ENCODE measurements at regions not wholly inside any gene's neighbourhood (a gene's known extent, or its start where the extent isn't known, plus 50 kb on each side); places are given as distances from the start of the nearest gene placed in this dataset.
"Not testable (repeated sequence)": the region's sequence is repeated elsewhere in the genome, so short reads cannot be mapped to it uniquely, and the experiment has no call there.

DNA sequence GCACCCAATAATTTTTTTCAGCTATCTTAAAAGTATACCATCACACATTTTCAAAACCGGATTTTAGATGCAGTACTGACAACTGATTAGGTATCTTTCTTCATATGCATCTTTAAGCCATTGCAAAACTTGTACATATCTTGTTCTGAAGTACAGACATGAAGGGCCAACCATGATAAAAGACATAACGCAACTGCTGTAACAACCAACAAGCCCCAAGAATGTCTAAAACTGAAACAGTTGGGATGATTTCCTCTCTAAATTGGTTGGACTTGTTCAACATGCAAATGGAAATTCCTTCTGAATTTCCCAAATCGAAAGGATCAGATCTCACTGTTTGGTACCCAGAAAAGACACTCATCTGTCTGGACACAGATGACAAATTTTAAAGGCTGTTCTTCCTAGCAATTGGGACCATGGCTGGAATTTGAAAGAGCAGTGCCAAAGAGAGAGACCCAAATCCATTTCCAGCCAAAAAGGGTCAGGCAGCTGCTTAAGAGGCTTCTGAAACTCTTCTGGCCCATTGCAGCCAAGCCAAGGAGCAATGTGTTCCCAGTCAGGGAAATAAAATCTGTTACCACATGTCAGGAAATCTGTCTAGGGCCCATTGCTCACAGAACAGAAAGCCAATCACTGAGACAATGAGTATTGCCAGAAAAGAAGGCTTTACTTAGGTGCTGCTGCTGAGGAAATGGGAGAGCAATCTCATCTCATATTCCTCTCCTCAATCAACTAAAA lies 1122.4 kb upstream of the USP15 start:
- DNase-seq = no peak

GRCh38 chr12:61138415-61138759 lies 1121.8 kb upstream of the USP15 start:
- DNase-seq = no peak

- DNase-seq = no peak
These were observed 1098.2 kb upstream of the USP15 start for GRCh38 chr12:61161961-61162360.

DNA sequence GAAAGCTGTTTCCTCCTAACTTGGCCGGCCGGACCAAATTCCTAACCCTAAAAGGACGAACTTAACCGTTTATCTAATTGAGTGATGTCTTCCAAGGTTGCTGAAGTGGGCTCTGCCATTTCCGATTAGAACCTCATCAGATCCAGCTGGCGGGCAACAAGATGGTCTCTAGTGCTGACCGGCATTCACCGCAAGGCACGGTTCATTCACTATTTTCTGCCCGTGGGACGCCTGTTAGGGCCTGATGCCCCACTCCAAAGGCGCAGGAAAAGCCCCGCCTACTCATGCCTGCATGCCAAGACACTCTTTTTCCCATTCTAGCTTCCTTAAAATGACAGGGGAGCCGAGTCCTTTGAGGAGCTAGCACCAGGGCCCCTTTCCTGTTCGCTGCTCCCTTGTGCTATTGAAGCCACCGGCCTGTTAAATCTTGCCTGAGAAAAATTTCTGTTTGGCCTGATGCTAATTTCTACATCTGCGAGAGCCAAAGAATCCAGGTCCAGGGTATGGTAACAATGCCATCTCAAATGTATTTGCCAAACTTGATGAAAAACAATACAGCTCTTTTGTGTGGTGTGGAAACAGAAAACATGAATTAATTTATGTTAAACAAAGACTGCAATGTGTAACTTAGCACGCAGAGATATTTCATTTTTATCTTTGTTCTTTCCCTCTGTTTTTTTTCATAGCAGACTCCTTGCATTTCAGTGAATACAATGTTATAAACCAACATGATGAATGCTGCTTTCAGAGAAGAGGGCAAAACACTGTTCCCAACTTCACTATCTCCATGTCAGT lies 1071.2 kb upstream of the USP15 start:
- no peak for DNase-seq

- DNase-seq = no peak
These were observed 1046.6 kb upstream of the USP15 start for GRCh38 chr12:61213646-61214045.

GRCh38 chr12:61220337-61220736 lies 1039.9 kb upstream of the USP15 start:
- no peak for DNase-seq

GRCh38 chr12:61232040-61232439 lies 1028.2 kb upstream of the USP15 start:
- DNase-seq = no peak

DNA sequence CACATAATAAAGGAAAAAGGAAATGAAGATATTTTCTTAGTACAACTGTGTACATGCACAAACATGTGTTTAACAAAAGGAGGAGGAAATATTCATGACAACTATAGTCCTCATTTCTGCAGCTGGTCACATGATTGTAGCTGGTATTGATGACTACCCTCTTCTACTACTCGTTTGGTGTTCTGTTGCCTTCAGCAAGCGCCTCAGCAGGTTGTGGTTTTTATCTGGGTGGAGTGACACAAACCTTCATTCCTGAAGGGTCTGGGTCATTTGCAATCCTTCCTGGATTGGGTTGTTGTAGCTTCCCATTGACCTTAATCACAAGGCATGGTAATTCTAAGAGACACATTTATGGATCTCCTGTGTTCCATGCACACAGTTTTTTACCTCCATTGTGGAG lies 1009.9 kb upstream of the USP15 start:
- no peak for DNase-seq

GRCh38 chr12:61251076-61251475 lies 1009.1 kb upstream of the USP15 start:
- DNase-seq = no peak

DNA sequence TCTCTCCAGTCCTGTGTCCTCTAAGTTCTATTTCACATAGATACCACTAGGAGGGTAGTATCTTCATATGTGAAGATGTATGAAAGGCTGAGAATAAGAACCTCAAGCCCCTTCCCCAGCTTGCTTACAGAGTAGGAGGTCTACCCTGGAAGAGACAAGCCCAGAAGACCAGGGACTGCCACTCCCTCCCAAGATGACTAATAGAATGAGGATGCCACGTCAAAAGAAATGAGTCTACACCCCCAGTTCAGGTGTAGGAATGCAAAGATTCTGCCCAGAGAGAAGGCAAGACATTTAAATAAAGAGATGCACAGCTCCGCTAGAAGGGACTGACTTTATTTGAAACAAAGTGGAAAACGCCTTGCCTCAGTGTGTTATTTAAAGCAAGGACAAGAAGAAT lies 1006.0 kb upstream of the USP15 start:
- no peak for DNase-seq

DNA sequence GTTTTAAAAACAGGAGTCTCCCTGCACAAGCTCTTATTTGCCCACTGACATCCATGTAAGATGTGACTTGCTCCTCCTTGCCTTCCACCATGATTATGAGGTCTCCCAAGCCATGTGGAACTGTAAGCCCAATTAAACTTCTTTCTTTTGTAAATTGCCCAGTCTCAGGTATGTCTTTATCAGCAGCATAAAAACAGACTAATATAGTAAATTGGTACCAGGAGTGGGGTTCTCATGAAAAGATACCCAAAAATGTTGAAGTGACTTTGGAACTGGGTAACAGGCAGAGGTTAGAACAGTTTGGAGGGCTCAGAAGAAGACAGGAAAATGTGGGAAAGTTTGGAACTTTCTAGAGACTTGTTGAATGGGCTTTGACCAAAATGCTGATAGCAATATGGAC lies 995.9 kb upstream of the USP15 start:
- not testable (repeated sequence) for DNase-seq

GRCh38 chr12:61267474-61267873 lies 992.7 kb upstream of the USP15 start:
- DNase-seq = no peak

- DNase-seq = no peak
These were observed 987.8 kb upstream of the USP15 start for GRCh38 chr12:61272441-61272840.

DNA sequence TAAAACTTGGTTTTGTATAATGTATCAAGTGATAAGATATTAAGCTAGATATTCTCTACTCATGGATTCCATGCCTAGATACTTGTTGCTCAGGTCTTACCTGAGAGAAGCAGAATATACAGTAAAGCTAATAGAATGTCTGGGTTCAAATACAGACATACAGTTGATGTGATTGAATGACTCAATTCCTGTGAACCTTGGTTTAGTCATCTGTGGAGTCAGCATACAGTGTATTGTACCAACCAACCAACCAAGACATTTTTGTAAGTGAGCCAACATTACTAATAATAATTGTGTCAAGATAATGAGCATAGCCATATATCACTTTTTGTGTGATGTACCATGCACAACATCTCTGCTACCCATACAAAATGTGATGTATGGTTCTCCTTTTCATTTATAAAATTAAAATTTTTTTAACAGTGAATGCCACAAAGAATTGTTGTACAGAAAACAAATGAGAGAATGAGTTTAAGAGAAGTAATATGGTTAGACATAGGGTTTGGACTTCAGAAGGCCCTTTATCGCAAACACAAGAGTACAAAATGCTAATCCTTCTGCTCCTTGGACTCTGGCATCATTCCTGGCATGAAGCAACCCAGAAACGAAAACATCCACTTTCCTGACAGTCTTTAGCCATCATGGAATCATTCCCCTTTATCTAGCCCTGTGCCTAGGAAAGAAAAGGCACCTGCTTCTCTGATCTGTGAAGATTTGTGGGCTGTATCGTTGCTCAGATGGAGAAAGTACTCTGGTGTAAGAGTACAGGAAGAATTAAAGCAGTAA lies 977.2 kb upstream of the USP15 start:
- DNase-seq = no peak

GRCh38 chr12:61290473-61290872 lies 969.7 kb upstream of the USP15 start:
- no peak for DNase-seq

DNA sequence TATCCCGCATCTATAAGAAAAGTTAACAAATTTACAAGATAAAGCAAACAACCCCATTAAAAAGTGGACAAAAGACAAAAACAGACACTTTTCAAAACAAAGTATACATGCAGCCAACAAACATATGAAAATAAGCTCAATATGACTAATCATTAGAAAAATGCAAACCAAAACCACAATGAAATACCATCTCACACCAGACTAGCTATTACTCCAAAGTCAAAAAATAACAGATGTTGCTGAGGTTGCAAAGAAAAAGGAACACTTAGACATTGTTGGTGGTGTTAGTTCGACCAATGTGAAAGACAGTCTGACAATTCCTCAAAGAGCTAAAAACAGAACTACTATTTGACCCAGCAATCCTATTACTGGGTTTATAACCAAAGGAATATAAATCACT lies 968.6 kb upstream of the USP15 start:
- DNase-seq = no peak

DNA sequence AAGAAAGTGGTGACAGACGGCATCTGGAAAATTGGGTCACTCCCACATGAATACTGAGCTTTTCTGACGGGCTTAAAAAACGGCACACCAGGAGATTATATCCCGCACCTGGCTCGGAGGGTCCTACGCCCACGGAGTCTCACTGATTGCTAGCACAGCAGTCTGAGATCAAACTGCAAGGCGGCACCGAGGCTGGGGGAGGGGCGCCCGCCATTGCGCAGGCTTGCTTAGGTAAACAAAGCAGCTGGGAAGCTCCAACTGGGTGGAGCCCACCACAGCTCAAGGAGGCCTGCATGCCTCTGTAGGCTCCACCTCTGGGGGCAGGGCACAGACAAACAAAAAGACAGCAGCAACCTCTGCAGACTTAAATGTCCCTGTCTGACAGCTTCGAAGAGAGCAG lies 966.2 kb upstream of the USP15 start:
- DNase-seq = not testable (repeated sequence)

- no peak for DNase-seq
These were observed 958.4 kb upstream of the USP15 start for GRCh38 chr12:61301817-61302216.

DNA sequence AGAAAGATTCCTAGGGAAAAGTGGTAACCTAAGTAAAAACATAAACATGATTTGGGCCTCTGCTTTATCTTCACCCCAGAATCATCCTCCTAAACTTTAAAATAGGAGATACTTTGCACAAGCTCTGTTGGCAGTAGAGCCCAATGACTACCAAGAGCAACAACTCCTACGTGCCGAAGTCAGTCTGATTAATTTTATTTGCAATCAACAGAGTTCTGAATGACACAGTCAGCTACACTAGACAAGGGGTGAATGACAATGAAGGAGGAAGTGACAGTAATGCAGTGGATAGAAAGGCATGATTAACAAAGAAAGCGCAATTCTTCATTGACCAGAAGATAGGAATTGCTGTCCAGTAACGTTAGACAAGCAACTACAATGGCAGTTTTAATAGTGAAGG lies 957.9 kb upstream of the USP15 start:
- DNase-seq = no peak

DNA sequence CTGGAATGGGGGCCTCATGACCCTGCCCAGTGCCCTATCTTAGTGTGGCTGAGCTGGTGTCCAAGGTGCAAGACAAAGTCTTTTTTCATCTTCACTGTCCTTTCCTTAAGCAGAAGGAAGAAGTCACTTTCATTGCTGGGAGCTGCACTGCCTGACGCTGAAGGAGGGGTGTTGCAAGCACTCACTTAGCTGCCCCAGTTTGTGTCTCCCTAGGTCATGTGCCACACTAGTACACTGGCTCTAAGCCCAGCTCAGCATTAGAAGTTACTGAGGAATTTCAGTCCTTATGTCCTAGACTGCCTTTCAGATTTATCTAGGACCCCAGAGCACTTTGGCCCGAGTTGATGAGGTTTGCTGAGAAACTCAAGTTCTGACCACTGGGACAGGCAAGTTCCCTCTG lies 952.0 kb upstream of the USP15 start:
- DNase-seq = no peak

GRCh38 chr12:61311413-61311812 lies 948.8 kb upstream of the USP15 start:
- DNase-seq = no peak

GRCh38 chr12:61348871-61349270 lies 911.3 kb upstream of the USP15 start:
- no peak for DNase-seq

DNA sequence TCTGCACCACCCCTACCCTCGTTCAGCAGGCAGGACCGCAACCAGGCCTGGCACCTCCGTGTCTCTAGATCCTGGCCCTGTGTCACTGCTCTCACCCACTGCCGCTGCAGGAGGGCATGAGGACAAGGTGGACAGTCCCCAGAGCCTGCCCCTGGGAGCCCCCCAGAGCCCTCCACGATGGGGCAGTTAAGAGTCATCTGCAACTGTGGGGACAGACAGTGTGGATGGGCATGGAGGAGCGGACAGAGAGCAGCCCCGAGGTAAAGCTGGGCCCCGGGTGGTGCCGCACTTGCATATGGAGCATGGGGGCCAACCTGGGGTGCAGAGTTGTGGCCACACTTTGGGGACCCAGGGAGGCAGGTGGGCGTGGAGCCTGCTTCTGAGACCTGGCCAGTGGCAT lies 905.1 kb upstream of the USP15 start:
- no peak for DNase-seq

- no peak for DNase-seq
These were observed 903.7 kb upstream of the USP15 start for GRCh38 chr12:61356485-61356884.
